Right lobe of liver (tissue), 6 donors: ENCODE measurements at regions not wholly inside any gene's neighbourhood (a gene's known extent, or its start where the extent isn't known, plus 50 kb on each side); places are given as distances from the start of the nearest gene placed in this dataset.

Experiments used
- ATAC-seq, 4 donors: fragments of 200-7000 bp; cut with Tn5 transposase; one replicate each; pipeline ENCODE4 v1.9.1; 2020; ENCODE audit warnings: mild to moderate bottlenecking in 4 of 4, moderate library complexity in 4 of 4
- DNase-seq, 3 donors: peaks; one replicate each; pipeline ENCODE4 v3.0.0-alpha.2; 2020
- H3K27ac ChIP-seq, 3 donors: fragments of 200-600 bp; one replicate each; pipeline ENCODE4 v1.8.0; 2022
- H3K27me3 ChIP-seq, 2 donors: fragments of 200-600 bp; one replicate each; pipeline ENCODE4 v1.8.0; 2022
- H3K36me3 ChIP-seq, 4 donors: fragments of 200-600 bp; sonication (generic) in 1 of 4; one replicate each; pipeline versions ENCODE4 v1.5.1 to v1.8.0; 2017 to 2022; ENCODE audit warnings: control low read depth in 1 of 4
- H3K4me1 ChIP-seq, 4 donors: fragments of 200-600 bp; sonication (generic) in 1 of 4; one replicate each; pipeline versions ENCODE4 v1.5.1 to v1.8.0; 2017 to 2022; ENCODE audit warnings: control low read depth in 1 of 4
- H3K4me3 ChIP-seq, 3 donors: fragments of 200-600 bp; one replicate each; pipeline ENCODE4 v1.8.0; 2022
- H3K9me3 ChIP-seq, 4 donors: fragments of 200-600 bp; sonication (generic) in 1 of 4; one replicate each; pipeline versions ENCODE4 v1.5.1 to v1.8.0; 2017 to 2022; ENCODE audit warnings: control low read depth in 1 of 4
- CTCF ChIP-seq, 4 donors: fragments of 200-600 bp in 3 of 4; fragments of 450-650 bp in 1 of 4; IDR thresholded peaks; one replicate each; pipeline versions ENCODE4 v1.5.1 to v1.8.0; 2016 to 2022; ENCODE audit warnings: antibody characterized with exemption in 4 of 4, mild to moderate bottlenecking in 2 of 4
- POLR2A ChIP-seq: fragments of 450-650 bp; IDR thresholded peaks from one replicate; pipeline ENCODE4 v1.6.1; 2017; ENCODE audit warnings: antibody characterized with exemption, mild to moderate bottlenecking
- whole genome bisulfite sequencing: methylation state at CpG from one replicate; pipeline ENCODE4 v1.1.6; 2018; ENCODE audit warnings: low coverage, low lambda C conversion rate; ENCODE audit not compliant: insufficient coverage; ENCODE audit errors: missing lambda C conversion rate; 5-methylcytosine and 5-hydroxymethylcytosine counted together
- intact Hi-C, 2 donors: fragments of 100-400 bp; cut with DNase I; formaldehyde crosslinking; loops; one replicate each; pipeline versions ENCODE4 v1.11.2 to v1.14.1; 2022
- donor health status: DM: no; HTN: yes; CAD: no.
- donor health status: DM: no; HTN: no; CAD: no.
- donor health status: DM: no; HTN: no; CAD: no.
- donor health status: DM: no; HTN: yes; CAD: no.
- donor health status: DM: no; HTN: yes; CAD: no.

DNA sequence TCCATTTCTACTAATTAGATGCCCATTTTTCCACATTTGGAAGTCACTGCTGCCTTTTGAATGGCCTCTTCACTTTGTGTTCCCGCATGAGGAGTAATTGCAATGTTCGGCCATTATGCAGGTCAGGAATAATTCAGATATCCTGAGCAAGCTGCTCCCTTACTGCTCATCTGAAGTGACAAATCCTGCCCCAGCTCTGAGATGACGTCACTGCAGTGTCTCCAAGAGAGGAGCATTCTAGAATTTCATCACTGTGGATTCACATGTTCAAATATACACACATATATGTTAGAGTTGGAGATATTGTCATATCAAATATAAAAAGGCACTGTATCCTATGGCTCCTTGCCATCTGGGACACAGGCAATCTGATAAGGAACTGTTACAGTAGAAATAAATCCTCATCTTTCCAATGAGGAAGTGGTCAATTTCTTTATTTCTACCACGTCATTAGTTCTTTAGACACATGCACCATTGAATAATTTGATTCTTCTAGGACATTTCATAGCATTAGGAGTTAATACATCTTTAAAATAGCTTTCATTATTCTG lies 706.9 kb upstream of the TENM3 start:
- Histone ChIP-seq H3K4me3 (no peak overlapping the region), H3K9me3 (no peaks in the 10 kb centered on the region), H3K27me3 (no peaks in the 10 kb centered on the region), H3K27ac (no peak overlapping the region), H3K4me1 (no peaks in the 10 kb centered on the region), H3K36me3 (no peaks in the 10 kb centered on the region)
- WGBS: 53% methylated on average over 4 of the region's 4 CpGs
- intact Hi-C loops: no loop called here
- ATAC-seq (no peak), DNase-seq (no peak)
- TF ChIP-seq CTCF (IDR thresholded peaks at IDR 0.05) (no peak), POLR2A (no peak)

DNA sequence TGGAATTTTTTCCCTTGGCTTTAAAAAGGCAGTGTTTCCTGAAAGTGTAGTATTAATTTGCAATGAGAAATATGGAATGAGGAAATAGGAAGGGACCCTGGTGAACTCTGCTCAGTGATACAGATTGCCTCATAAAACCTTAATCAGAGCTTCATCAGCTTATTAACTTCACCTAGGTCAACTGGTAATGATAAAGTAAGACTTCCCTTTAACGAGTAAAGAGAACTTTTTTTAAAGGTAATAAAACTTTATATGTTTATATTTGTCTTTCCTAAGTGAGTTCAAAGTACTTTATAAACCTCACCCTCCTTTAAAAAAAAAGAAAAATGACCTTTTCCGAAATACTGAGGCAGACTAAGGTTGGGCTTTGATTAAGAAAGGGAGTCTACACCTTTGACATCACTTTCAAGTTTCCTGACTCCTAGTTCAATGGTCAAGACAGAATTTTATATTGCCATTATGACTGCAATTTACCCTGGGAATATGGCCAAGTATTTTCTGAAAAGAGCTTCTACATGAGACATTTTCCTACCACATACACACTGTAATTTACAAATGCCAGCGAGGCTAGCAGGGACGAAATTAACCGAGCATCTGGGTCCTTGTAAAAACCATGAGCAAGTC lies 706.3 kb upstream of the TENM3 start:
- no peak for DNase-seq
- TF ChIP-seq POLR2A (no peak), CTCF (IDR thresholded peaks at IDR 0.05) (no peak)
- no peak overlapping the region for H3K4me3 ChIP-seq
- H3K27me3 ChIP-seq: no peaks in the 10 kb centered on the region
- no peaks in the 10 kb centered on the region for H3K36me3 ChIP-seq
- H3K9me3 ChIP-seq: no peaks in the 10 kb centered on the region
- no peak overlapping the region for H3K27ac ChIP-seq
- no peak for ATAC-seq
- intact Hi-C loops: no loop called here
- no peaks in the 10 kb centered on the region for H3K4me1 ChIP-seq
- 36% methylated on average over 5 of the region's 5 CpGs for WGBS

GRCh38 chr4:181538431-181538830 lies 704.8 kb upstream of the TENM3 start:
- no peak overlapping the region for H3K27ac ChIP-seq
- no peaks in the 10 kb centered on the region for H3K9me3 ChIP-seq
- no peak for TF ChIP-seq CTCF (IDR thresholded peaks at IDR 0.05)
- no peak for TF ChIP-seq POLR2A
- ATAC-seq (no peak), DNase-seq (no peak)
- intact Hi-C loops: no loop called here
- WGBS: 41% methylated on average over 2 of the region's 3 CpGs
- H3K4me3 ChIP-seq: no peak overlapping the region
- H3K36me3 ChIP-seq: no peaks in the 10 kb centered on the region
- no peaks in the 10 kb centered on the region for H3K4me1 ChIP-seq
- no peaks in the 10 kb centered on the region for H3K27me3 ChIP-seq

GRCh38 chr4:181541396-181541795 lies 701.8 kb upstream of the TENM3 start:
- ATAC-seq (no peak), DNase-seq (no peak)
- intact Hi-C loops: no loop called here
- 51% methylated on average over 2 of the region's 2 CpGs for WGBS
- no peaks in the 10 kb centered on the region for H3K4me1 ChIP-seq
- no peak overlapping the region for H3K4me3 ChIP-seq
- H3K36me3 ChIP-seq: no peaks in the 10 kb centered on the region
- TF ChIP-seq CTCF (IDR thresholded peaks at IDR 0.05) (no peak), POLR2A (no peak)
- H3K27ac ChIP-seq: no peak overlapping the region
- no peaks in the 10 kb centered on the region for H3K27me3 ChIP-seq
- no peaks in the 10 kb centered on the region for H3K9me3 ChIP-seq
